ENCODE measurements at regions not wholly inside any gene's neighbourhood (a gene's known extent, or its start where the extent isn't known, plus 50 kb on each side); places are given as distances from the start of the nearest gene placed in this dataset.

DNA sequence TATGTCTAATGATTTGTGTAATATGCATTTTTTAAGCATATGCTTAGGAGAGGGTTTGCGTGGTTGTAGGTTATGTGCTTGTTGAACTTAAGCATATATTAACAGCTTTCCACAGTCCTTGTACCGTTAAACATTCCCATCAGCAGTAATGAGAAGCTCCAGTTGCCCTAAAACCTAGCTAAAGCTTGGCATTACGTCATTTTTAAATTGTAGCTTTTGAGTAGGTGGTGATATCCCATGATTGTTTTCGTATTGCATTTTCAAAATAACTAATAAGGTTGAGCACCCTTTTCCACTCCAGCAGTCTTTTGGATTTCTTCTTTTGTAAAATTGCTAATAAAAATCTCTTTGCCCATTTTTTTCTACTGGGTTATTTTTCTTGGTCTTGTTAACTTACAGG, 453.1 kb upstream of the GCFC2 start:
- H3K9me3 ChIP-seq (ENCODE audit: low read length): no peaks in the 10 kb centered on the region
- H3K9ac ChIP-seq (ENCODE audit: insufficient read depth, low read depth, low read length): no peak overlapping the region
- no TSS peak for BruUV-seq (replicated peaks)
- peak; percentile 90 for TF ChIP-seq ATF7 (IDR thresholded peaks at IDR 0.05)
- TF ChIP-seq ATF7 (CRISPR knock-in tag; IDR thresholded peaks at IDR 0.05): no peak
- TF ChIP-seq POGZ (CRISPR knock-in tag; IDR thresholded peaks at IDR 0.05): no peak
- WGBS (ENCODE audit: low lambda C conversion rate): 46% methylated on average over 4 of the region's 4 CpGs
- ChIA-PET POLR2A (no interaction called here), CTCF (ENCODE audit: low intra/inter-chr PET ratio, low total read pairs) (no interaction called here)
- 0 out of 2 replicates have a peak, but pooled peaks cover 6% of the 10 kb centered on the region for H3K4me1 ChIP-seq (ENCODE audit: insufficient read depth, low read length)
- H3K79me2 ChIP-seq (ENCODE audit: insufficient read depth, low read length): no peaks in the 10 kb centered on the region
- H2AFZ ChIP-seq (ENCODE audit: low read length): no peak overlapping the region
- FAIRE-seq (no peak), DNase-seq (ENCODE audit: low spot score) (no peak), ATAC-seq (no peak)
- H3K36me3 ChIP-seq (replicated peaks in 1 of 2; ENCODE audit: control insufficient read depth in 1 of 2, insufficient read depth in 2 of 2, low read length in 2 of 2): no peaks in the 10 kb centered on the region
- H3K4me2 ChIP-seq (ENCODE audit: low read depth, low read length): no peak overlapping the region
- in situ Hi-C loops (cut with HindIII; ENCODE audit: extremely low pct_ligation_motif_present, low pct_unique_long_range_greater_than_20kb) (no loop called here), intact Hi-C loops (cut with micrococcal nuclease; ENCODE audit: unreplicated experiment) (no loop called here)
- H3K27me3 ChIP-seq (ENCODE audit: control insufficient read depth in 1 of 2, insufficient read depth in 2 of 2, low read length in 2 of 2): no peaks in the 10 kb centered on the region
- no peaks in the 10 kb centered on the region for H4K20me1 ChIP-seq (ENCODE audit: insufficient read depth, low read length)
- no peak overlapping the region for H3K4me3 ChIP-seq (replicated peaks in 1 of 3; ENCODE audit: insufficient read depth in 1 of 3, low read depth in 2 of 3, low read length in 3 of 3)
- H3K27ac ChIP-seq (ENCODE audit: extremely low read length, insufficient read depth, low read length): no peak overlapping the region

DNA sequence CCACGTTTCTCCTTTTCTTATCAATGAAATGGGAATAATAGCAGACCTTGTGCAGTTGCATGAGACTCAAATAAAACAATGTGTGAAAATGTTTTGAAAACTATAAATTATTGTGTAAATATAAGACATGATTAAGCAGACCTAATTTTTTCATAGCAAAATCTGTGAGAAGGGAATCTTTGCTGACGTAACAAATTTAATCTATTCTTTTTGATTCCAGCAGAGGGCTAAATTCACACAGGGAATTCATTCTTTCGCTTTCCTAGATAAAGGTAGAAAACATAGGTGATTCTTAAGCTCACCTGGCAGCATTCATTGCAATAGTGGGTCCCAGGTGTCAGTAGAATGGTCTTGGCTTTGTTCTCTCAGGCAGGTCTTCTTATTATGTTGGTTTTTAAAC, 450.0 kb upstream of the GCFC2 start:
- no peak overlapping the region for H3K4me3 ChIP-seq (replicated peaks in 1 of 3; ENCODE audit: insufficient read depth in 1 of 3, low read depth in 2 of 3, low read length in 3 of 3)
- FAIRE-seq (no peak), DNase-seq (ENCODE audit: low spot score) (no peak), ATAC-seq (no peak)
- no peak overlapping the region for H3K9ac ChIP-seq (ENCODE audit: insufficient read depth, low read depth, low read length)
- POLR2A ChIA-PET: no interaction called here
- intact Hi-C loops (cut with micrococcal nuclease; ENCODE audit: unreplicated experiment): no loop called here
- no peaks in the 10 kb centered on the region for H3K4me1 ChIP-seq (ENCODE audit: insufficient read depth, low read length)
- no peaks in the 10 kb centered on the region for H4K20me1 ChIP-seq (ENCODE audit: insufficient read depth, low read length)
- H3K9me3 ChIP-seq (ENCODE audit: low read length): no peaks in the 10 kb centered on the region
- H3K27me3 ChIP-seq (ENCODE audit: control insufficient read depth in 1 of 2, insufficient read depth in 2 of 2, low read length in 2 of 2): no peaks in the 10 kb centered on the region
- 31% methylated on average over 3 of the region's 3 CpGs for WGBS (ENCODE audit: low lambda C conversion rate)
- H3K36me3 ChIP-seq (replicated peaks in 1 of 2; ENCODE audit: control insufficient read depth in 1 of 2, insufficient read depth in 2 of 2, low read length in 2 of 2): no peaks in the 10 kb centered on the region
- no peak overlapping the region for H2AFZ ChIP-seq (ENCODE audit: low read length)
- H3K4me2 ChIP-seq (ENCODE audit: low read depth, low read length): no peak overlapping the region
- no peaks in the 10 kb centered on the region for H3K79me2 ChIP-seq (ENCODE audit: insufficient read depth, low read length)
- H3K27ac ChIP-seq (ENCODE audit: extremely low read length, insufficient read depth, low read length): no peak overlapping the region
- BruUV-seq (replicated peaks): no TSS peak
- TF ChIP-seq MAFF (IDR thresholded peaks at IDR 0.05; ENCODE audit: low read depth, low read length): peak; percentile 84
- no peak for TF ChIP-seq ONECUT2 (CRISPR knock-in tag; IDR thresholded peaks at IDR 0.05)
- TF ChIP-seq MAFK (conservative IDR thresholded peaks at IDR 0.05 in 1 of 2, IDR thresholded peaks at IDR 0.05 in 1 of 2; ENCODE audit: low read length in 2 of 2): peak; percentile 90 to 92
- CTCF ChIA-PET (ENCODE audit: low intra/inter-chr PET ratio, low total read pairs): no interaction called here
- in situ Hi-C loops (cut with HindIII; ENCODE audit: extremely low pct_ligation_motif_present, low pct_unique_long_range_greater_than_20kb): no loop called here
